ENCODE measurements at regions not wholly inside any gene's neighbourhood (a gene's known extent, or its start where the extent isn't known, plus 50 kb on each side); places are given as distances from the start of the nearest gene placed in this dataset.

DNA sequence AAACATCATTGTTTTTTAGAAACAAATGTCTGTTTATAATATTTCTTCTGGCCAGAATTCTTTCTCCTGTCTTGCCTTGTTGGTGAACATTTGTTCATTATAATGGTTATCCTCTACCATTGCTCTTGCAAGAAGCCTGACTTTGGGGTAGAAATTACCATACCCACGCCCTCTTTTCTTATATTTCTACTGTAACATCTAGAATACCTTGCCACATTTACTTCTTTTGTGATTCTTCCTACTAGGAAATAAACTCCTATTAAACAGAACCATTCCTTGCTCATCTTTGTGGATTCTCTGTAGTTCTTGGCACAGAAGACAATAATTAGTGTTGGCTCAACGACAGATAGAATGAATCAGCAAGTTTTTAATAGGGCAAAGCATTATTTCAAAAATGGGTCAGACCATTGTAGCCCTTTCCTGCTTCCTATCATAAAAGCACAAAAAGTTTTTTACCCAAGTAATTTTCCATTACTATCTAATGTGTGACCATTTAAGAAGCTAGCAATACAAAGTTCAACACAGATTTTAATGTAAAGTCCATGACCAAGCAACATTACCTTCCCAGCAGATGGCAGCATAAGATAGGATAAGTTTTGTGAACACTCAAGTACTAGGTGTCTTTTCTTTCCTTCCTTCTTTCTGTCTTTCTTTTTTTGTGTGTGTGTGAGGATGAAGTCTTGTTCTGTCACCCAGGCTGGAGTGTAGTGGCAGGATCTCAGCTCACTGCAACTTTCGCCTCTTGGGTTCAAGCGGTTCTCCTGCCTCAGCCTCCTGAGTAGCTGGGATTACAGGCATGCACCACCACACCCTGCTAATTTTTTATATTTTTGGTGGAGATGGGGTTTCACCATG lies 270.4 kb downstream of the HGF start:
- H2AK5ac ChIP-seq (ENCODE audit: low read depth, low read length) = no peak overlapping the region
- no peaks in the 10 kb centered on the region for H4K20me1 ChIP-seq (replicated peaks in 1 of 2; ENCODE audit: control insufficient read depth in 1 of 2, insufficient read depth in 2 of 2, low read length in 2 of 2)
- no peak overlapping the region for H2BK15ac ChIP-seq (ENCODE audit: low read length)
- no peak overlapping the region for H3K14ac ChIP-seq (ENCODE audit: insufficient read length)
- H3K23ac ChIP-seq (ENCODE audit: insufficient read length) = no peak overlapping the region
- H2BK120ac ChIP-seq (replicated peaks; ENCODE audit: low read depth, low read length) = no peak overlapping the region
- no peak overlapping the region for H2BK20ac ChIP-seq (ENCODE audit: low read length)
- no peak overlapping the region for H3K4ac ChIP-seq (replicated peaks; ENCODE audit: insufficient read length, low read depth, low read length)
- POLR2A ChIA-PET (ENCODE audit: partially characterized antibody) = no interaction called here
- H4K8ac ChIP-seq (ENCODE audit: extremely low read depth, insufficient read depth, low read length) = no peak overlapping the region; the same call in 1 of the 2 replicates
- no peaks in the 10 kb centered on the region for H3K23me2 ChIP-seq (ENCODE audit: low read depth, low read length)
- no peak overlapping the region for H3K9ac ChIP-seq (replicated peaks in 1 of 4; ENCODE audit: extremely low read depth in 1 of 4, low read depth in 3 of 4, low read length in 3 of 4)
- 67% methylated on average over 4 of the region's 4 CpGs; no CpG with 5 or more reads in 1 of the 2 experiments for WGBS, 2 experiments (ENCODE audit: extremely low coverage in 1 of 2, insufficient coverage in 1 of 2, insufficient read length in 1 of 2, insufficient replicate concordance in 2 of 2, low coverage in 1 of 2, low lambda C conversion rate in 2 of 2, missing lambda C conversion rate in 1 of 2)
- no peak overlapping the region for H3K18ac ChIP-seq (ENCODE audit: extremely low read depth, low read length)
- H3K27me3 ChIP-seq (replicated peaks in 1 of 4; ENCODE audit: control insufficient read depth in 3 of 4, extremely low read depth in 1 of 4, insufficient read depth in 3 of 4, low read length in 3 of 4) = no peaks in the 10 kb centered on the region
- H3K79me2 ChIP-seq (ENCODE audit: control insufficient read depth in 1 of 2, insufficient read depth in 2 of 2, low read length in 2 of 2) = no peaks in the 10 kb centered on the region
- no peak overlapping the region for H3K4me3 ChIP-seq (ENCODE audit: extremely low read depth in 1 of 4, insufficient read depth in 2 of 4, low read depth in 3 of 4, low read length in 4 of 4)
- no peak overlapping the region for H2BK5ac ChIP-seq (ENCODE audit: low read depth, low read length)
- H2AFZ ChIP-seq (ENCODE audit: low read length) = no peak overlapping the region
- no peak overlapping the region for H2BK12ac ChIP-seq (ENCODE audit: low read depth, low read length)
- H3K9me3 ChIP-seq (ENCODE audit: insufficient read depth in 2 of 2, low read depth in 1 of 2, low read length in 1 of 2) = no peaks in the 10 kb centered on the region
- DNase-seq (ENCODE audit: low read depth in 1 of 2, low spot score in 2 of 2) (no peak), FAIRE-seq (peak; percentile 96)
- CTCF ChIA-PET (ENCODE audit: partially characterized antibody) = interaction anchor here (0.6 to 4.8 kb wide), 42 partner anchors 9 to 1230 kb away, joined by 3 to 46 read pairs (median 4); no protein-coding TSS in a partner anchor
- H3K36me3 ChIP-seq (ENCODE audit: control insufficient read depth in 2 of 4, insufficient read depth in 4 of 4, low read length in 3 of 4) = no peaks in the 10 kb centered on the region
- H3K79me1 ChIP-seq (ENCODE audit: low read depth, low read length) = no peaks in the 10 kb centered on the region
- no peak overlapping the region for H4K91ac ChIP-seq (replicated peaks; ENCODE audit: insufficient read length, low read length)
- H3K4me1 ChIP-seq (replicated peaks in 1 of 4; ENCODE audit: control insufficient read depth in 3 of 4, insufficient read depth in 4 of 4, low read length in 3 of 4) = no peaks in the 10 kb centered on the region
- no peak overlapping the region for H3K27ac ChIP-seq (ENCODE audit: low read depth, low read length)
- H4K5ac ChIP-seq (ENCODE audit: insufficient read length, low read depth, low read length) = no peak overlapping the region
- H3K56ac ChIP-seq (replicated peaks; ENCODE audit: insufficient read length, low read depth, low read length) = no peak overlapping the region
- no peak overlapping the region for H3K4me2 ChIP-seq (ENCODE audit: insufficient read depth in 1 of 2, low read depth in 2 of 2, low read length in 2 of 2)
- TF ChIP-seq RAD21 (IDR thresholded peaks at IDR 0.05 in 1 of 2, conservative IDR thresholded peaks at IDR 0.05 in 1 of 2; ENCODE audit: low read depth in 2 of 2, low read length in 2 of 2) (peak; percentile 91), SP2 (IDR thresholded peaks at IDR 0.05; ENCODE audit: low read length) (no peak), BRCA1 (IDR thresholded peaks at IDR 0.05; ENCODE audit: low read depth, low read length) (no peak), EZH2 (IDR thresholded peaks at IDR 0.05; ENCODE audit: low read depth, low read length, severe bottlenecking) (no peak), TEAD4 (IDR thresholded peaks at IDR 0.05; ENCODE audit: low read depth, low read length) (no peak), CEBPB (IDR thresholded peaks at IDR 0.05; ENCODE audit: low read depth, low read length) (no peak), POLR2AphosphoS5 (IDR thresholded peaks at IDR 0.05; ENCODE audit: low read depth, low read length) (no peak), BACH1 (IDR thresholded peaks at IDR 0.05; ENCODE audit: low read length) (peak; percentile 72)
- TF ChIP-seq, protein P1, sequence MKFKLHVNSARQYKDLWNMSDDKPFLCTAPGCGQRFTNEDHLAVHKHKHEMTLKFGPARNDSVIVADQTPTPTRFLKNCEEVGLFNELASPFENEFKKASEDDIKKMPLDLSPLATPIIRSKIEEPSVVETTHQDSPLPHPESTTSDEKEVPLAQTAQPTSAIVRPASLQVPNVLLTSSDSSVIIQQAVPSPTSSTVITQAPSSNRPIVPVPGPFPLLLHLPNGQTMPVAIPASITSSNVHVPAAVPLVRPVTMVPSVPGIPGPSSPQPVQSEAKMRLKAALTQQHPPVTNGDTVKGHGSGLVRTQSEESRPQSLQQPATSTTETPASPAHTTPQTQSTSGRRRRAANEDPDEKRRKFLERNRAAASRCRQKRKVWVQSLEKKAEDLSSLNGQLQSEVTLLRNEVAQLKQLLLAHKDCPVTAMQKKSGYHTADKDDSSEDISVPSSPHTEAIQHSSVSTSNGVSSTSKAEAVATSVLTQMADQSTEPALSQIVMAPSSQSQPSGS (IDR thresholded peaks at IDR 0.05; ENCODE audit: low read length) = no peak
